Lower leg skin (tissue), 3 donors: ENCODE measurements at regions not wholly inside any gene's neighbourhood (a gene's known extent, or its start where the extent isn't known, plus 50 kb on each side); places are given as distances from the start of the nearest gene placed in this dataset.

Experiments
- POLR2A ChIP-seq, 2 donors: fragments of 450-650 bp; IDR thresholded peaks; one replicate each; pipeline ENCODE4 v1.6.1; 2016 to 2017; ENCODE audit warnings: antibody characterized with exemption in 2 of 2, mild to moderate bottlenecking in 1 of 2, moderate library complexity in 1 of 2
- TF ChIP-seq, protein P1 (sequence below), 3 donors: fragments of 450-650 bp; IDR thresholded peaks; one replicate each; pipeline ENCODE4 v1.5.1; 2016; ENCODE audit warnings: antibody characterized with exemption in 3 of 3, mild to moderate bottlenecking in 3 of 3, moderate library complexity in 2 of 3

DNA sequence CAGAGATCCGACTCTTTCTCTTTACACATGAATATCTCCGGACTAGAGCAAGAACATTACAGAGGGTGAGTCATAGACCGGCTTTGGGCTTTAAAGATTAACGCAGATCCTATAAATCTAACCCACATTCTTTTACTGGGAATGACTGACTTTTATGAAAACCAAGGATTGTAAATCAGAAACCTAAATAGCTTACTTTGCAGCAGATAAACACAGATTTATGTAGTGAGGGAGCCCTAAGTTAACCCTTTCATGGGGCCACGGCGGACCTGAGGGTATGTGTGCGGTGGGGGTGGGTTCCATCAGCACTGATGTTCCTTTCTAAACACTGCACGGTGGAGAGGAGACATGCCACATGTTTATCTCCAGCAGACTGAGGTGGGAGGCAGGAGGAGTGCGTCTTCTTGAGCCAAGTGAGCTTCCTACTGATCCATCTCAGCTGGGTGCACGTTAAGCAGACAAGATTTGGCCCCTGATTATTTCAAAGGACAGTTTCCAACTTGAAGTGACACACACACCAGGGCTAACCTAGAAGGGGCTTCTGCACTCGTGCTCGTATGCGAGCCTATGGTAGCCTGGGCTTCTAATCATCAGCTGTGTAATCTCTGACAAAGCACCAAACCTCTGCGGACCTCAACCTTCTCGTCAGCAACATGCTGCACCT is 127.6 kb downstream of the WDR11 start:
- no peak for TF ChIP-seq POLR2A (IDR thresholded peaks at IDR 0.05)
- TF ChIP-seq, protein P1, sequence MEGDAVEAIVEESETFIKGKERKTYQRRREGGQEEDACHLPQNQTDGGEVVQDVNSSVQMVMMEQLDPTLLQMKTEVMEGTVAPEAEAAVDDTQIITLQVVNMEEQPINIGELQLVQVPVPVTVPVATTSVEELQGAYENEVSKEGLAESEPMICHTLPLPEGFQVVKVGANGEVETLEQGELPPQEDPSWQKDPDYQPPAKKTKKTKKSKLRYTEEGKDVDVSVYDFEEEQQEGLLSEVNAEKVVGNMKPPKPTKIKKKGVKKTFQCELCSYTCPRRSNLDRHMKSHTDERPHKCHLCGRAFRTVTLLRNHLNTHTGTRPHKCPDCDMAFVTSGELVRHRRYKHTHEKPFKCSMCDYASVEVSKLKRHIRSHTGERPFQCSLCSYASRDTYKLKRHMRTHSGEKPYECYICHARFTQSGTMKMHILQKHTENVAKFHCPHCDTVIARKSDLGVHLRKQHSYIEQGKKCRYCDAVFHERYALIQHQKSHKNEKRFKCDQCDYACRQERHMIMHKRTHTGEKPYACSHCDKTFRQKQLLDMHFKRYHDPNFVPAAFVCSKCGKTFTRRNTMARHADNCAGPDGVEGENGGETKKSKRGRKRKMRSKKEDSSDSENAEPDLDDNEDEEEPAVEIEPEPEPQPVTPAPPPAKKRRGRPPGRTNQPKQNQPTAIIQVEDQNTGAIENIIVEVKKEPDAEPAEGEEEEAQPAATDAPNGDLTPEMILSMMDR (IDR thresholded peaks at IDR 0.05): no peak
